ENCODE measurements at regions not wholly inside any gene's neighbourhood (a gene's known extent, or its start where the extent isn't known, plus 50 kb on each side); places are given as distances from the start of the nearest gene placed in this dataset.

- TF ChIP-seq CTCF (IDR thresholded peaks at IDR 0.05) = no peak
- TF ChIP-seq POLR2A (IDR thresholded peaks at IDR 0.05) = no peak
Measured at GRCh38 chr5:117027384-117027783, 452.8 kb upstream of the SEMA6A start.
